ENCODE measurements at regions not wholly inside any gene's neighbourhood (a gene's known extent, or its start where the extent isn't known, plus 50 kb on each side); places are given as distances from the start of the nearest gene placed in this dataset.

GRCh38 chr4:107265859-107266258 is 229.7 kb upstream of the DKK2 start:
- TF ChIP-seq EZH2 (IDR thresholded peaks at IDR 0.05) (no peak), POLR2AphosphoS5 (IDR thresholded peaks at IDR 0.05; ENCODE audit: borderline replicate concordance, low read depth, low read length) (no peak), FOXP2 (optimal IDR thresholded peaks at IDR 0.05; ENCODE audit: control extremely low read depth, extremely low read length, insufficient read depth) (no peak)

All from SK-N-MC (cell line).